Glutamatergic neuron (in vitro differentiated cells): ENCODE measurements at regions not wholly inside any gene's neighbourhood (a gene's known extent, or its start where the extent isn't known, plus 50 kb on each side); places are given as distances from the start of the nearest gene placed in this dataset.

Experiments
- DNase-seq: peaks from one replicate; pipeline ENCODE4 v3.0.0; 2022
- H3K27ac Mint-ChIP-seq: one replicate; pipeline ENCODE4 v1.8.0; 2020; ENCODE audit warnings: mild to moderate bottlenecking, mixed read lengths, inconsistent platforms; ENCODE audit not compliant: unreplicated experiment
- H3K27me3 Mint-ChIP-seq: one replicate; pipeline ENCODE4 v1.8.0; 2020; ENCODE audit warnings: mild to moderate bottlenecking, moderate library complexity, mixed read lengths, inconsistent platforms; ENCODE audit not compliant: unreplicated experiment
- H3K36me3 Mint-ChIP-seq: one replicate; pipeline ENCODE4 v1.8.0; 2020; ENCODE audit warnings: mild to moderate bottlenecking, mixed read lengths, inconsistent platforms; ENCODE audit not compliant: unreplicated experiment
- H3K4me1 Mint-ChIP-seq: one replicate; pipeline ENCODE4 v1.8.0; 2020; ENCODE audit warnings: mild to moderate bottlenecking, low read depth, mixed read lengths, inconsistent platforms; ENCODE audit not compliant: unreplicated experiment
- H3K4me3 Mint-ChIP-seq: one replicate; pipeline ENCODE4 v1.8.0; 2020; ENCODE audit warnings: mild to moderate bottlenecking, mixed read lengths, inconsistent platforms; ENCODE audit not compliant: unreplicated experiment
- H3K9me3 Mint-ChIP-seq: one replicate; pipeline ENCODE4 v1.8.0; 2020; ENCODE audit warnings: mild to moderate bottlenecking, moderate library complexity, mixed read lengths, inconsistent platforms; ENCODE audit not compliant: unreplicated experiment
- TF ChIP-seq, protein P1 (sequence below): fragments of 200-600 bp; sonication (generic); IDR thresholded peaks from one replicate; pipeline ENCODE4 v1.5.0; 2021; ENCODE audit not compliant: partially characterized antibody, unreplicated experiment

DNA sequence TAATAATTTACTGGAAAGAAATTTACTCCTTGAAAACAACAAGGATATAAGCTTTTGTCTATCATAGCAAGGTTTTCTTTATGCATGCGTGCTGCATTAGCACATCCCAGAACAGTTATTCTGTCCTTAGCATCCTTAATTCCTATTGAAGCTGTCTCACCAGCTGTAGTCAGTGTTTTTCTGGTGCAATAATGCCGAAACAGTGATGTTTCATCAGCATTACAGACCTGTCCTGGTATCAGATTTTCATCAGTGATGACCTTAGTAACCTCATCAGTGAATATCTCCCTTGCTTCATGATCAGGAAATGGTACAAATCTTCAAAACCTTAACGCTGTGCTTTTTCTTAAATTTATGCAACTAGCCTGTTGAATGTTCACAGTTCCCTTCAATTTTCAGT, 264.7 kb upstream of the STARD13 start:
- no peaks in the 10 kb centered on the region for H3K36me3 Mint-ChIP-seq
- TF ChIP-seq, protein P1, sequence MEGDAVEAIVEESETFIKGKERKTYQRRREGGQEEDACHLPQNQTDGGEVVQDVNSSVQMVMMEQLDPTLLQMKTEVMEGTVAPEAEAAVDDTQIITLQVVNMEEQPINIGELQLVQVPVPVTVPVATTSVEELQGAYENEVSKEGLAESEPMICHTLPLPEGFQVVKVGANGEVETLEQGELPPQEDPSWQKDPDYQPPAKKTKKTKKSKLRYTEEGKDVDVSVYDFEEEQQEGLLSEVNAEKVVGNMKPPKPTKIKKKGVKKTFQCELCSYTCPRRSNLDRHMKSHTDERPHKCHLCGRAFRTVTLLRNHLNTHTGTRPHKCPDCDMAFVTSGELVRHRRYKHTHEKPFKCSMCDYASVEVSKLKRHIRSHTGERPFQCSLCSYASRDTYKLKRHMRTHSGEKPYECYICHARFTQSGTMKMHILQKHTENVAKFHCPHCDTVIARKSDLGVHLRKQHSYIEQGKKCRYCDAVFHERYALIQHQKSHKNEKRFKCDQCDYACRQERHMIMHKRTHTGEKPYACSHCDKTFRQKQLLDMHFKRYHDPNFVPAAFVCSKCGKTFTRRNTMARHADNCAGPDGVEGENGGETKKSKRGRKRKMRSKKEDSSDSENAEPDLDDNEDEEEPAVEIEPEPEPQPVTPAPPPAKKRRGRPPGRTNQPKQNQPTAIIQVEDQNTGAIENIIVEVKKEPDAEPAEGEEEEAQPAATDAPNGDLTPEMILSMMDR = no peak
- H3K27ac Mint-ChIP-seq = no peak overlapping the region
- peaks cover 6% of the 10 kb centered on the region for H3K4me1 Mint-ChIP-seq
- no peaks in the 10 kb centered on the region for H3K27me3 Mint-ChIP-seq
- H3K9me3 Mint-ChIP-seq = peaks cover 2% of the 10 kb centered on the region
- no peak overlapping the region for H3K4me3 Mint-ChIP-seq
- DNase-seq = no peak

DNA sequence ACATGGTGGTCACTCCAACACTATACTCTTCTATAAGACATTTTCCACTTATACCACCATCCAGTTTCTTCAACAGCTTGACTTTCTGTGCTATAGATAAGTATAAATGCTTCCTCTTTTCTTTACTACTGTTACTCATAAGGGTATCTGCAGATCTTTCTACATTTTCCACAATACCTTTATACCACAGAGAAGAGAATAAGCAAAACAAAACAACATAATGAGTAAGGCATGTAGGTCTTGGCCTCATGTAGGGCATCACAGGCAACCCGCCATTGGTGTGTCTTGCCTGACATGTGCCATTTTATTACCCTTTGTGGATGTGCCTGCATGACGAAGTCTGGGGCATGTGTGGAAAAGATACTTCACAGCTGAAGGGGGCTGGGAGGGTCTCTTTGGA, 265.3 kb upstream of the STARD13 start:
- no peak for DNase-seq
- Mint-ChIP-seq H3K4me1 (peaks cover 2% of the 10 kb centered on the region), H3K27me3 (no peaks in the 10 kb centered on the region), H3K9me3 (peaks cover 2% of the 10 kb centered on the region), H3K27ac (no peak overlapping the region), H3K36me3 (no peaks in the 10 kb centered on the region), H3K4me3 (no peak overlapping the region)
- TF ChIP-seq, protein P1 = no peak

DNA sequence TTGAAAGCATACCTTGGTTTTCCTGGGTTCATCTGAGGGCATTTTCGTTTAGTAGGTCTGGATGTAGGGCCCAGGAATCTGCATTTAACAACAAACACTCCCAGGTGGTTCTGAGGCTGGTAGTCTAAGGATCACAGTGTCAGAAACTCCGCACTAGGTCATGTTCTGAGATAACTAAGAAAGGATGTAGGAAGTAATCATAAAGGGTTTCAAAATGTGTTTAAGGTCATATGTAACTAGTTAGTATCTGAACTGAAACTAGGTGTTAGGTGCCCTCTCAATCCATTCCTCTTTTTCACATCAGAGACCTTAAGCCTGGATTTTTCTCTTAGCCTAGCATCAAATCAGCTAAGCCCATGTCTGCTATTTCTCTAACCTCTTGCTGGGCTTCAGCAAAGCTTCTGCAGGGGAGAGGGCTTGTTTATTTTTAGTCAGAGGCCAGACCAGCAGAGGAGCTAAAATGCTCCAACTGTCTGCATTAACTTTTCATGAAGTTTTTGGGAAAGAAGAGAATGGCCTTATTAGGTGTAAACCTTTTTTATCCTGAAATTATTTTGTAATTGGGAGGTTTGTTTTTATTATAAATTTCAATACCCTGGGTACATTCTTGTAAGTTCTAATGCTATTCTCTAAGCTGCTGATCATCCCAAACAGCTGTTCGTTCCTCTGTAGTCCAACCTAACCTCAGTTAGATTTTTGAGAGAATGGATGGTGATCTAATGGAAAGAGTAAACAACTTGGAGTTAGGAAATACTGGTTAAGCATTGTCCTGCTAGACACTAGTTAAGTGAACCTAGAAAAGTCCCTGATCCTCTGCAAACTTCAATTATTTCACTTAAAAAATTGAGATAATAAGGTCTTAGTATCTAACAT, 262.8 kb upstream of the RFC3 start:
- Mint-ChIP-seq H3K27ac (no peak overlapping the region), H3K36me3 (no peaks in the 10 kb centered on the region), H3K4me1 (no peaks in the 10 kb centered on the region), H3K9me3 (peaks cover 2% of the 10 kb centered on the region), H3K4me3 (no peak overlapping the region), H3K27me3 (no peaks in the 10 kb centered on the region)
- DNase-seq = no peak
- TF ChIP-seq, protein P1 = no peak

DNA sequence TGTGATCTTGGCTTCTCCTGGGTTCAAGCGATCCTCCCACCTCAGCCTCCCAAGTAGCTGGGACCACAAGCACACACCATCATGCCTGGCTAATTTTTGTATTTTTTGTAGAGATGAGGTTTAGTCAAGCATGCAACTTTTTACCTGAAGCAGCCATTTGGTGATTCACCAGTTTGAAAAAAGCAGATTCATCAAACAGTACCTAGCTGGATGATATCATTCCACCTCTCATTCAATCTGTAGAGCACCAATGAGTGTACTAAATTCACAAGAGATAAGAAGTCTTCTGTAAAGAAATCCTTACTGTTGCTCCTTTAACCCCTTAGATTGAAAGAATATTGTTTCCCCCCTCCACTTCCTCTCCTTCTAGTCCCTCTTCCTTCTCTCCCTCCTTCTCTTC, 261.1 kb upstream of the RFC3 start:
- Mint-ChIP-seq H3K4me1 (no peaks in the 10 kb centered on the region), H3K4me3 (no peak overlapping the region), H3K9me3 (no peaks in the 10 kb centered on the region), H3K27me3 (no peaks in the 10 kb centered on the region), H3K36me3 (no peaks in the 10 kb centered on the region), H3K27ac (no peak overlapping the region)
- TF ChIP-seq, protein P1 = no peak
- DNase-seq = no peak

DNA sequence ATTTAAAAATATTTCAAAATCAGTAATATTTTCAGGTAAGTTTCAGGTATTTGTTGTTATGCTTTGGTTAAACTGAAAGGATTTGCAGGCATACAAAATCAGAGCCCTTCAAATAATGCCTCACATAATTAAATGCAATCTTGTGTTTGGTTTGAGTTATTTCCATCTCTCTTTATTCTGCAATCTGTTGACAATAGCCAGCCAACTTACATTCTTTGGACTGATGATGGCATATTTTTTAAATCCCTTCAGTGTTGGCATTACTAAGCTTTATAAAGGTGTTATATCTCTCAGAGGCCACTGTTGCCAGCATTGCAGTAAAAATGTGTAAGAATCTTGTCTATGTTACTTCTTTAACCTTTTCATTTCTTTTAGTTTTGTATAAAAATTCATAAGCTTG, 257.2 kb upstream of the RFC3 start:
- no peaks in the 10 kb centered on the region for H3K36me3 Mint-ChIP-seq

More for the DNA sequence above, 257.2 kb upstream of the RFC3 start:
- TF ChIP-seq, protein P1 = no peak
- Mint-ChIP-seq H3K27ac (no peak overlapping the region), H3K27me3 (no peaks in the 10 kb centered on the region), H3K9me3 (no peaks in the 10 kb centered on the region), H3K4me3 (no peak overlapping the region), H3K4me1 (no peaks in the 10 kb centered on the region)
- DNase-seq = no peak
